CD4-positive, alpha-beta T cell treated with Interleukin-2 at 100 ng/mL for 4 hours (primary cell): ENCODE measurements at regions not wholly inside any gene's neighbourhood (a gene's known extent, or its start where the extent isn't known, plus 50 kb on each side); places are given as distances from the start of the nearest gene placed in this dataset.

Experiments used
- DNase-seq: peaks from one replicate; pipeline ENCODE4 v3.0.0-alpha.2; 2020; ENCODE audit warnings: low spot score

DNA sequence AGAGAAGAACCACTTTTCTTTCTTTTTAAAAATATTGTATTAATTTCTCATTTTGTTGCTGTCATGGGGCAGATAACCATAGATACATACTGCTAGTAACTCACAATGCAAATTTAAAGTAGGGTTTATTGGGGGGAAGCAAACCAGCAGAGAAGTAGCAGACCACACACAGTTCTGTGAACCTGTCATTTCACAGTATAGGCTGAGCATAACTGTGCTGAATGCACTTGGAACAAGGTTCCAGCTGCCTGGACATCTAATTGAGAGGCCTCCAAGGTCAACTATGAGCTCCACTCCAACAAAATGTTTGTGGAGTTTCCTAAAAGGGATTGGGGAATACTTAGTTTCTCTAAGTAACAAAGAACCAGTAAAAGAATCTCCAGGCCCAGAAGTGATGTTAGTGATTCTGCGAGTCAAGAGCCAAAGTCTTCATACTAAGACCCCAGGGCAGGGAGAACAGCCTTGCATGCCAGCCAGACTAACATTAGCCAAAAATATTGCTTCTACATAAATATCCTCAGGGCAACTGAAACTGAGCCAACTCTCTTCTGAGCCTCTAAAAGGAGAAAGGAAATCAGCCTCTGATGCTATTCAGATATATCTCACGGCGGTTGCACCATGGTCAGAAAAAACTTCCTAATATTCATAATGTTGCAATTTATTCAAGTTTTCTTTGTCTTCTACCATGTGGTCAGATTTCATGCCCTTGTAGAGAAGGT lies 856.4 kb upstream of the ALCAM start:
- no peak for DNase-seq

DNA sequence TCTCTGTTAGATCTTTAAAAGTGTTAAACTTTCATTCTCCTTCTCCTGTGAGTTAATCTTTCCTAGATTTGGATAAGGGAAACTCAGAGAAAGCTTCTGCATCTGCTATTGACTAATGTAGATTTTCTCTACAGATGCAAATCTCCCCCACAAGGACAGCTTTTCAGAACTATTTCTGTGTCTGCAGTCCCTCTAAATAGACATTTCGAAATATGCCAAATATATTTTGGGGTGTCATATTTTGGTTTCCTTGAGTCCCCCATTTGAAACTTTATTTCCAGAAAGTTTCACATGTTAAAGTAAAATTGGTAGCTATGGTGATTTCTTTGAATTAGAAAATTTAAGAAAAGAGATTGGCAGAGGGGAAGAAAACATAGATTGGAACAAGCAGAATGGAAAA lies 852.3 kb upstream of the ALCAM start:
- DNase-seq: no peak

DNA sequence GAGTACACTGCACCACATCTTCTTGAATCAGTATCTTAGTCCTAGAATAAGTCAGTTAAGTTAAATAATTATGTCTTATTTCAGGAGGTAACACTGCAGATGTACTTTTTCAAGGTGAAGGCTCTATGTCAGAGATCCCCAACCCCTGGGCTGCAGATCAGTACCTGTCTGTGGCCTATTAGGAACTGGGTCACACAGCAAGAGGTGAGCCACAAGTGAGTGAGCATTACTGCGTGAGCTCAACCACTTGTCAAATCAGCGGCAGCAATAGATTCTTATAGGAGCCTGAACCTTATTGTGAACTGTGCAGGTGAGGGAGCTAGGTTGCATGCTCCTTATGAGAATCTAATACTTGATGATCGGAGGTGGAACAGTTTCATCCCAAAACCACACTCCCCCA lies 851.9 kb upstream of the ALCAM start:
- DNase-seq: no peak

DNA sequence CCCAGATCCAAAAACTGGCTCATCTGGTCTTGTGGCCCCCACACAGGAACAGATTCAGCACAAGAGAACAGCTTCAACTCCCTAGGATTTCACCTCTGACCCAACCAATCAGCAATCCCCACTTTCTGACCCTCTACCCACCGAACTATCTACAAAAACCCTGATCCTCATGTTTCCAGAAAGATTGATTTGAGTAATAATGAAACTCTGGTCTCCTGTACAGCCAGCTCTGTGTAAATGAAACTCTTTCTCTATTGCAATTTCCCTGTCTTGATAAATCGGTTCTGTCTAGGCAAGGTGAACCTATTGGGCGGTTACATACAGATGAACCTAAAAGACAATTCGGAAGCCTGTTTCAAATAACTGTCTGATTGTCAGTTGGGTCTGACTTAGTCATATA lies 847.6 kb upstream of the ALCAM start:
- no peak for DNase-seq

DNA sequence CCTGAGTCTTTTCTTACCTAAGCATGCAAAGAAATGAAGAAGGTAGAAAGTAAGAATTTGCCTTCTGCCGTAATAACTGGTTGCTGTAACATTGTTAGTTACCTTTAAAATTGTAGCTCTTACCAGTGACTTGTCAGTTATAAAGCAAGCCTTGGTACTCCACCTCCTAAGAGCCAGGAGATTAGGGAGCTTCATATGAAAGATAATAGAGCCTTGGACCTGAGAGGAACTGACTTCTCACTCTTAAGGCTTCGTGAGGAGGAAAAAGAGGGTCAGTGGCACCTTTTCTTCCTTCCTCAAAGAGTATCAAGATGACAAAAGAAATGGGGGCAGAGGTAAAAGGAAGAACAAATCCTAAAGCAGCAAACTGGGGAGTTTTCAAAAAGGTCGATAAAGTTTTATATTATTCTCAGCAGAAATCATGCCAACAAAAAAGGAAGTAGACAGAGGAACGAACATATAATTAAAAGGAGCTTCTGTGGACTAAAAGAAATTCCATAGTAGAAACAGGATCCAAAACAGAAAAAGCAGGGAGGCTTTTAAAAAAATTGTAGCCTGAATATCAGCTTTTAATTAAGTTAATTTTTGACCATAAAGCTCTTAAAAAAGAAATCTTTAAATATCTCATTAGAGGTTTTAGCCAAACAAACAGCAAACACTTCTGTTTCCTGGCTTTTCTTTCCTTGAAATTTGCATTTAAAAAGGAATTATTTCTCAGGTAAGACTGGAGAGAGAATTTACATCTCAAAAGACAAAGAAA lies 847.1 kb upstream of the ALCAM start:
- no peak for DNase-seq

DNA sequence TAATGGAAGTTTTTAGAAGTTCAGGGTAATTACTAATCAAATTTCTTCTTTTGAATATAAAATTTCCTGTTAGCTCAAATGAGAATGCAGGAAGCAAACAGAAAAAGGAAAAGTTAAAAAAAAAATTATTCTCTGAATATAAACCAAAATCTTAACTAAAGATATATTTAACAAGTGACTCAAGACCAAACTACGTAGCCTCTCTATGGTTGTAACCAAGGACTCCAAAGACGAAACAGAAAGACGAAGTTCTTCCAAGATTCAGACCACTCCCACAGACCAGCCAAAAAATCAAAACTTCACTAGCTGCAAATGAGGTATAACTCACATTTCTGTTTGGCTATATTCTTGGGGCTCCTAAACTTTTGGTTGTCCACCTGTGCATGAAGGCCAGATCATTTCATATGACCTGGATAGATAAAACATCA lies 846.5 kb upstream of the ALCAM start:
- DNase-seq: no peak

DNA sequence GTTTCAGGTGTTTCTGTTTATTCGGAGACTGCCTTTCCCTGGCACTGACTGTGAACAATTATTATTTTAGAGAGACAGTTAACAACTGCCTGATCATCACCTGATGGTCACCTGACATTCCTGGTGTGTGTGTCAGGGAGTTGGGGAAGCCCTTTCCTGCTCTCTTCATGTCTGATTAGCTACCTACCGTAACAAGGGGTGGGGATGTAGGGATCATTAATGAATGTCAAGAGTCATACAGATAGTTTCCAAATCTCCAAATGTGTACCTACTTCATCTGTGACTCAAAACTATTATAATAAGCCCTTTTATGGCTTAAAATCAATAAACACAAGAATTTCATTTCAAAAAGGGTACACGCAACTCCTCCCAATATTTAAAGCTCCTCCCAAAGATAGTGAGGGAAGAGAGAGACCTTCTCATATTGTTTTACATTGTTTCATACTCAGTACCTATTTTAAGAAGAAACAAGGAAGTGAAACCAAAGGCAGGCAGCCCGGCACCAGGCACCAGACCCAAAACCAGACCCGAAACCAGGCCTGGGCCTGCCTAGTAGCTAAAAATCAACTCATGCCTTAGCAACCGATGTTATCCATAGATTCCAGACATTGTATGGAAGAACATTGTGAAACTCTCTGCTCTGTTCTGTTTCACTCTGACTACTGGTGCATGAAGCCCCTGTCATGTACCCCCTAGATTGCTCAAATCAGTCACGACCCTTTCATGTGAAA lies 844.9 kb upstream of the ALCAM start:
- DNase-seq: no peak

DNA sequence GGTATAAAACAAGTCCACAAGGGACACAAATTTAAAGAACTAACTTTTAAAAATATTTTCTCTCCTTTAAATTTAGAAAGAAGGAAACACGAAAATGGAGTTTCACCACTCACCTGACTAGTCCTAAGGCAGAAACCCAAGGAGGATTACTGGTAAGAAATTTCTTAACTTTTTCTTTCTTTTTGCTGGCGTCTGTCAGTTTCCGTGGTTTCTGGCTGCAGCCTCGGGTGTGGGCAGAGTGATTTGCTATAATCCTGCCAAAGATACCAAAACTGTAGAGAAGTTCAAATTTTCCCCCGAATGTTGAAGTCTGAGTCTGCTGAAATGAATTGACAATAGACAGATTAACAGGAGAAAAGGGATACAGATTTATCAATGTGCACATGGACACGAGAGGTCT lies 843.6 kb upstream of the ALCAM start:
- no peak for DNase-seq

DNA sequence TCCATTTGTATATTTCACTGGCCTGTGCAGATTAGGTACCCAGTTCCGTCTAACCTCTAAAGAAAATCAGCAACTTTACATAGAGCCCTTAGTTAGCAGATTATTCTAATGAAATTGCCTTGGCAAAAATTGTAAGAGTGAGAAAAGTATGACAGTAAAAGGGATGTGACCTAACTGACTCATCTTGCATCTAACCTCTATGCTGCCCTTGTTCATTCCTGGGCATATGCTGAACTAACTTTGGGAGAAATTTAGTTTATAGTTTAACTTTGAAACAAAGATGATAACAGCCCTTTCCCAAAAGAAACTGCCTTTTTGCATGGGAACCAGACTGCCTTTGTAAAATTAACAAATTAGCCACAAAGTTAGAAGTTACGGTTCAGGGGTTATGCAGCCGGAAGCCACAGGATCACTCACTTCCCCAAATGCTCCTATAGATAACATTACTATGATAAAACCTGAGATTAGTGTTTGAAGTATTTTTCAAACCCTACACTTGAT lies 839.8 kb upstream of the ALCAM start:
- no peak for DNase-seq

DNA sequence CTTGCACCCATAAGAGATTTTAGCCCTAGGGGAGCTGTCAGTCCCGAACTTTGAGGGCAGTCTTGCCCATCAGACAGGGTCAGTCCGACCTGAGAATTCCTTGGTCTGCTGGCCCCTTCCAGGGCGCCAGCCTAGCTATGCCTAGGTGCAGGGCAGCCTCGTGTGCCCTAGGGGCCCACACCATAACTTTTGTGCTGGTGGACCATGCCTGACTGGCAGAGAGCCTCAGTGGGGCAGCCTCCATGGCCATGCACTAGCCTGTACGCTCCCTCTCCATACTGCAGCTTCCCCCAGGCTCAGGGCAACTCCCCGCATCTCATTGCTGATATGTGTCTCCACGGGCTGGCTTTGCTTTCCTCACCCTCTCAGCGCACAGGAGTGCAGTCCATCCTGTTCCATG lies 835.8 kb upstream of the ALCAM start:
- DNase-seq: no peak

DNA sequence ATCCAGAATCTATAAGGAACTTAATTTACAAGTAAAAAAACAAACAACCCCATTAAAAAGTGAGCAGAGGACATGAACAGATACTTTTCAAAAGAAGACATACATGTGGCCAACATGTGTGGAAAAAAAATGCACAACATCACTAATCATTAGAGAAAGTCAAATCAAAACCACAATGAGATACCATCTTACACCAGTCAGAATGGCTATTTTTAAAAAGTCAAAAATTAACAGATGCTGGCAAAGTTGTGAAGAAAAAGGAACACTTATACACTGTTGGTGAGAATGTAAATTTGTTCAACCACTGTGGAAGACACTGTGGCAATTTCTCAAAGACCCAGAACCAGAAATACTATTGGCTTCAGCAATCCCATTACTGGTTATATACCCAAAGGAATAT lies 830.0 kb upstream of the ALCAM start:
- no peak for DNase-seq

DNA sequence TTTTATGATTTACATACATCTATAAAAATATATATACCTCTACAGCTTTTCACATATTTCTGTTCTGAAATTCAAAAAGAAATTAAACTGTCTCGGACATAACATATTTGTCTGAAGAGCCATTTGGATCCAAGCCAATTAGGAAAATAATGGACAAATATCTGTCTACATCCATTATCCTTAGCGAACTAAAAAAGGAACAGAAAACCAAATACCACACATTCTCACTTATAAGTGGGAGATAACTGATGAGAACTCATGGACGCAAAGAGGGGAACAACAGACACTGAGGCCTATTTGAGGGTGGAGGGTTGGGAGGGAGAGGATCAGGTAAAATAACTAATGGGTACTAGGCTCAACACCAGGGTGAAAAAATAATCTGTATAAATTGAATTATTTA lies 829.4 kb upstream of the ALCAM start:
- DNase-seq: no peak

DNA sequence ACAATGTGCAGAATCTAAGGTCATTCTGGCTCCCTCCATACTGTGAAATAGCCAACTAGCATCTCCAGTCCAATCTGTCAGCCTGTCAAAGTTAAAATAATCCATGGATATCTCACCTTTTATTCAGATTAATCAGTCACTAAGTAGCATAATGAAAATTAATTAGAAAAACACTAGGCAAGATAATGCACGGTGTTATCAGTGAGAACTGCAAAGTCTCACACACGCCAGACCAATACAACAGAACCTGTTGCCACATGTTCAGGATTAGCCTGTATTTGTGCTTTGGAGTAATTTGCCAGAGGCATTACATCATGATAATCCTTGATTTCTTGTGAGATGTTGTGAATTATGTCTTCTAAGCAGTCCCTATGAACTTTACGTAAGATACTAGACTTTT lies 820.4 kb upstream of the ALCAM start:
- no peak for DNase-seq

DNA sequence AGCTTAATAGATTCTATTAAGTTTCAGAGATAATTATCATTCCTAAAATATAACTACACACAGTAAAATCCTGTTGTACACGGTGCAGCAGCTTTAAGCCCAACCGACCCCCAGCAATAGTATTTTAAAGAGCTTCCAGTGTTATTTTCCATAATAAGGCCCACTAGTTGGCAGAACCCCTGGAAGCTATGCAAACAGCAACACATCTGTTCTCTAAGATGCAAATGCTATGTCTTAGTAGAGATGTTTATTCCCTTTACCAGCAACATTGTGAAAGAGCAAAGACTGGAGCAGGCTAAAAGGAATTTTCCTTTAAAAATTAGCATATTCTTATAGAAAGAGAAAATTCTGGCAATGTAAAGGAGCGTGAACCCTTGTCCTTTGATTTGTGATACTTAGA lies 819.7 kb upstream of the ALCAM start:
- no peak for DNase-seq

DNA sequence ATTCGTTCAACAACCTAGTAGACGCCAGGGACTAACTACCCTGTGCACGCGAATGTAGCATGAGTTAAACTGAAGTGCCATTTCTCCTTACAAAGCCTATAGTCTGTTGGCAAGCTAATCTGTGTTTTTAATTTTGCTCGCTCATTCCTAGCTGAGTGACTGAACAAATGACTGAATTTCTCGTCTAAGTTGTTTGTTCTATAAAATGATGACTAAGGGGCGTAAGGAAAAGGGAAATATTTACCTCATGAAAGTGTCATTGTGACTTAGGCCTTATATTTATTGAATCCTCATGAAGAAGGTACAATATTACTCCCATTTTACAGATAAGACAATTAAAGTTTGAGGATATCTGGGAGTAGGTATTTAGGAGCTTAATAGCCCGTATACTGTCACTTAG lies 818.3 kb upstream of the ALCAM start:
- DNase-seq: no peak

DNA sequence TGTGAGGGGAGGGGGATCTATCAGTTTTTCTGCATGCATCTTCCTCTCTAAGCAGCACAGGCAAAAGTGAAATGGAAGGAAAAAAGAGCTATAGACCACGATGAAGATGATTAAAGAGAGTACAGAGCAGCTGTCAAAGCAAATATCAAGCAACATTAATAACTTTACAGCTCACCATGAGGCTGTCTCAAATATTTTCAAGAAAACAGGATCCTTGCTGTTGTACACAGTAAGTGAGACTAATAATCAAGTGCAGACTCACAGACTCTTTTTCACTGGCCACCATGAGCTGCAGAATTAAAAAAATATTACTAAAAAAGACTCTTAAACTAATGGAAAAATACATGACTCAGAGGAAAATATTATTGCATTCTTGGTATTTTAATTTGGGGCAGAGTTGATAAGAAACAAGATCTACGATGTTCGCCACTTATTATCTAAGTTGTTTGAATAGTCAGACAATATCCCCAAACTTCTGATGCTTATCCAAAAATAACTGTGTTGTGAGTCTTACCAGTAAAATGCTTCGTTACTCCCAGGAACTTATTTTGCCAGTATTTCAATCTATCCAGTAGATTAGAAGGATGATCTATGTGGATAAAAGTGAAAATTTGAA lies 817.5 kb upstream of the ALCAM start:
- no peak for DNase-seq

DNA sequence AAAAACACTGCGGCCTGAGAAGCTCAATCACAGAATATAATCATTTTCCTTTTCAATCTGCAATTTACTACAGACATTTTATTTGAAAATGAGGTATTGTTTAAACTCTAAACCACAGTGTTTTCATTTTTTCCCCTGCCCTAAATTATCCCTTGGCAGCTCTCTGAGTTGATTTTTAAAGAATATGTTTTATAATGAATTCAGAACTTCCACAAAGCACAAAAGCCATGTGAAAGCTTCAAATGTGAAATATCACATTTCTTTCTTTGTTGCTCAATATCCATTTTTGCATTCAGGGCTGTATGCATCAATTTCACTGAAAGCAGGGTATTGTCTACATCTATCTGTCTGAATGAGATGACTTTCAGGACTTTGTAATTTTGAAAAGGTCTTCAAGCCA lies 813.6 kb upstream of the ALCAM start:
- no peak for DNase-seq

DNA sequence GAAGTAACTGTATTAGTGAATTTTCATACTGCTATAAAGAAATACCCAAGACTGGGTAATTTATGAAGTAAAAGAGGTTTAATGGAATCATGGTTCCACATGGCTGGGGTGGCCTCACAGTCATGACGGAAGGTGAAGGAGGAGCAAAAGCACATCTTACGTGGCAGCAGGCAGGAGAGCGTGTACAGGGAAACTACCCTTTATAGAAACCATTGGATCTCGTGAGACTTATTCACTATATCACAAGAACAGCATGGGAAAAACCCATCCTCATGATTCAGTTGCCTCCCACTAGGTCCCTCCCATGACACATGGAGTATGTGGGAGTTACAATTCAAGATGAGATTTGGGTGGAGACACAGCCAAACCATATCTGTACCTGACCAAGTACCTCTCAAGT lies 812.3 kb upstream of the ALCAM start:
- DNase-seq: no peak

DNA sequence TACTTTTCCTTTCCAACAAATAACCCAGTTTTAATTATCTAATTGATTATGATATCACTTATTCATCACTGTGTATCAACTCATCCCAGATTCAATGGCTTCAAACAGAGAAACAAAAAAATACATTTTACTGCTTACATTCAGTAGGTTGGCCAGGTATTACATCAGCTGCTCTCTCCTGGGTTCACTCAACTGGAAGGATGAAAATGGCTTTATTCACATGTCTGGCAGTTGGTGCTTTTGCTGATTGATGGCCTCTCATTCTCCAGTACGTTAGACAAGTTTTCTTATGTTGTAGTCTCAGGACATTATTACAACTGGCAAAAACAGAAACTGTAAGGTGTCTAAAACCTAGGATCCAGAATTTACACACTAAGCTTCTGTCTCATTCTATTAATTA lies 811.0 kb upstream of the ALCAM start:
- DNase-seq: no peak

DNA sequence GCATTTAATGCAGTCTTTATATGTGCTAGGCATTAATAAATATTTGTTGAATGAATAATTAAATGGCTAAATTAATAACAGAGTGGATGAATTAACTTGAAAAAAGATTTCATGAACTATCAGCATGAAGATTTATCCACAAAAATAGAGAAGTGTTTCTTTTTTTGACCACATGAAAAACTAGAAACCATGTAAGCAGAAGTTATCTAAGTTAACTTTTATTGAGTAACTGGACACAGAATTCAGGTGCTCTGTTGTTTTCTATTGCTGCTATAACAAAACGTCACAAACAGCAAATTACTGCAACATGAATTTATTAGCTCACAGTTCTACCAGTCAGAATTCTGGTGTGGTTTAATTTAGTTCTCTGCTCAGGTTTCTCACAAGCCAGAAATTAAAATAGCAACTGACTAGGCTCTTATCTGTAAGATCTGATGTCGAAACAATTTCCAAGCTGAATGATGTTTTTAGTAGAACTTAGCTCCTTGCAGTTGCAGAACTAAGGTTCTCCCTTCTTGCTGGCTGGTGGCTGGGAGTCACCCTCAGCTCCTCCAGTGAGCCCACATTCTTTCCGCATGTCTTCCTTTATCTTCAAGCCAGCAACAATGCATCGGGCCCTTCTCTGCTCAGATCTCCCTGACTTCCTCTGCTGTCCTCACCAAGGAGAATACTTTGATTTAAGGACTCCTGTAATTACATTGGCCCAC lies 810.2 kb upstream of the ALCAM start:
- DNase-seq: no peak

DNA sequence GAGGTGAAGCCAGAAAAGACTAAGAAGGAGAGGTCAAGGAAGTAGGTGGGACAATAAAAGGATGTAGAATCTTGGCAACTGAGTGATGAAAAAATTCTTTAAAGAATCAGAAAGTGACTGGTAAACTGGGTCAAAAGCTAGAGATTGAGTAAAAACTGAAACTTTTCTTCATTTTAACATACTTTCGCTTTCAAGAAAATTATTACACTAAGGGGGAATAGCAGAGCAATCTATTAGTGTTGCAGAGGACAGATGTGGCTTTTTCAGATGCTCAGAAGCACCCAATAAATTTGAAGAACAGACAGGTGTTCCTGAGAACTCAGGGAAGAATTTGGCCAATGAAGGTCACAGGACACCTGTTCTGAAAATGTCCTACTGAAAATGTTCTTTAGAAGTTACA lies 805.4 kb upstream of the ALCAM start:
- no peak for DNase-seq

DNA sequence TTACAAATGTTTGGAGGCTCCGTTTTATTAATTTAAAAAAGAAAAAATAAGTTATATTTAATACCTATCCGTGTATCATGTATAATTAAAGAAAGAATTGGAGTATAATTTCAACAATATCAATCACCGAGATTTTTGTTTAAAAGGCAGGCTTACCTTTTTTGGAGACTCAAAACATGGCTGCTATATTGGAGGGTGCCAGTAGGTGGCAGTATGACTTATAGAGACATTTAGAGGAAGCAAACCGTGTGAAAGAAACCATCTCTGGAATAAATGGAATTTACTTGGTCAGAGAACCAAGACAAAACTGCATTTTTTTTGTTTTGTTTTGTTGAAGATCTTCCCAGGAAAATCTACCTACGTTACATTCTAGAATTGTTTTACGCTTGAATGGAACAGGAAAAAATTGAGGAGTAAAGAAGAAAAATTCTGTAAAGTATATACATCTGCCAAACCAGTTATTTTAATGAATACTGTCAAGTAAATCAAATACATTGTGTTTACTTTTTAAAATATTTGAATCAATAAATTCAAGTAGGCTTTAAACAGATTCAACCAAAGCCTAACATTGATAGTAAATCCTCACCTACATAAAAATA lies 802.6 kb upstream of the ALCAM start:
- peak; percentile 74 for DNase-seq
